Fibroblast of skin of abdomen (primary cell): ENCODE measurements at regions not wholly inside any gene's neighbourhood (a gene's known extent, or its start where the extent isn't known, plus 50 kb on each side); places are given as distances from the start of the nearest gene placed in this dataset.
"Not testable (repeated sequence)": the region's sequence is repeated elsewhere in the genome, so short reads cannot be mapped to it uniquely, and the experiment has no call there.

Experiments used
- DNase-seq: peaks from one replicate; pipeline ENCODE4 v3.0.0-alpha.2; 2013

- no peak for DNase-seq
Observed at GRCh38 chr4:162838671-162839070, 328.0 kb downstream of the NAF1 start.

DNA sequence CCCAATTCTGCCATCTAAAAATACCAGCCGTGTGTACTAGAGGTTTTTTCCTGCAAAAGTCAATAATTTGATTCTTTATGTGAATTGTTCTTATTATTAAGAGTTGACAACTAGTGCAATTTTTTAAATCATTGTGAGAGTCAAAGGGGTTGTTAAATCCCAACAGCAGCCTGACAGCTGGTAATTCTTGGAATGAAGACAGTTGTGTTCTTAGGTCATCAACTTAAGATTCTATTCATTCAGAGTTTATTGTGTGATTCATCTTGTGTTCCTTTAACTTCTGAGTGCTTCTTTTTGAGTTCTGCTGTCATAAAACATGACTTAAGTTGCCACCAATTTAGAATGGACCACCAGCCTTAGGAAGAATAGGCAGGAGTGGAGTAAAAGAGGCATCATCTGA is 329.0 kb downstream of the NAF1 start:
- DNase-seq: no peak

- no peak for DNase-seq
Observed at GRCh38 chr4:162837241-162837640, 329.4 kb downstream of the NAF1 start.

GRCh38 chr4:162836773-162837172 is 329.9 kb downstream of the NAF1 start:
- no peak for DNase-seq

- DNase-seq: not testable (repeated sequence)
Observed at GRCh38 chr4:162836258-162836657, 330.4 kb downstream of the NAF1 start.

- no peak for DNase-seq
Observed at GRCh38 chr4:162830899-162831298, 335.8 kb downstream of the NAF1 start.

- DNase-seq: not testable (repeated sequence)
Observed at GRCh38 chr4:162817374-162817773, 349.3 kb downstream of the NAF1 start.

- DNase-seq: no peak
Observed at GRCh38 chr4:162804351-162804924, 362.3 kb downstream of the NAF1 start.

- no peak for DNase-seq
Observed at GRCh38 chr4:162803378-162803777, 363.3 kb downstream of the NAF1 start.

- DNase-seq: no peak
Observed at GRCh38 chr4:162797108-162797507, 369.6 kb downstream of the NAF1 start.

DNA sequence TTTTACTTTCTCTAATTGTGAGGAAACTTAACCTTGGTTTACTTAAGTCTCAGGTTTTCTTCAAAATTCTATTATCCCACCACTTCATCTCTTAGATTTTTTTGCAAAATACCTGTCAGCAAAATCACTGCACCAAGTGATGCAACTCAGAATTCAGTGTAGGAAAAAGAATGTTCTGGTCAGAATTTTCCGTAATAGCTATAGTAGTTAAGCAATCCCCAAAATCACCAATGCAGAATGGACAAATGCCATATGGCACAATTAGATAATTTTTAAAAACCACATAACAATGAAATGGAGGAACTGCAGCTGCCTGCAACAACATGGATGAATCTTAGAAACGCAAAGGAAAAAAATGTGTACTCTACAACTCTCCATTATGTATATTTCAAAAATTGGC is 373.1 kb downstream of the NAF1 start:
- DNase-seq: peak; percentile 73

- no peak for DNase-seq
Observed at GRCh38 chr4:162793004-162793403, 373.7 kb downstream of the NAF1 start.

GRCh38 chr4:162791226-162791625 is 375.5 kb downstream of the NAF1 start:
- DNase-seq: peak; percentile 81

GRCh38 chr4:162787120-162787519 is 379.6 kb downstream of the NAF1 start:
- no peak for DNase-seq

DNA sequence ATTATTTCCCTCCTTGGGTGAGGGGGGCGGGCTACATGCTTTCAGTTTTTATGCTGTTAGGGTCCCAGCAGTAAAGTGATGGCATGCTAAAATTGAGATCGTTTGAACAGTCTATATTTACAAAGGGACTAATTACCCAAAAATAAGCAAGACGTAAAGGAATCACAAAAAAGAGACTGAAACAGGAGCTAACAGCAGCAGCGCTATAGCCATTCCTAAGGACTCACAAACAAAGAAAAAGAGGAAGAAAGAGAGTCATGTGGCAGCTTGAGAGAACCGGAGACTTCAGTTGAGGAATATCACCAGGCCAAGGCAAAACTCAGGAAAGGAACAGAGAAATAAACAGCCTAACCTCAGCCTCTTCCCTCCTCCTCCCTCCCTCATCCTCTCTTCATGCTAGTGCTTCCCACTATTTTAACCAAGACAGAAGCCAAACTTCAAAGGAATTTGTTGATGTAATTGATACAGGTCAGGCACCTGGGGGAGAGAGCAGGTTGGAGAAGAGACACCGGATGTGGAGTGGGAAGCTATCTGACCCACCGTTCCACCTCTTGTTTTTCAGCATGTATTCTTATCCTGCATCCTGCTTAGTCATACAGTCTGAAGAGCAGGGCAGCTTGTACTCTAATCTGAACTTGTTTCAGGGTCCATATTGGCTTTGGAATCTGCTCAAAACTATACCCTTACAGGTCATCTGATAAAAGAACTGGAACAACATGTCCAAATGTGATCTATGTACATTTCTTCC is 383.7 kb downstream of the NAF1 start:
- DNase-seq: no peak

- no peak for DNase-seq
Observed at GRCh38 chr4:162782096-162782777, 384.5 kb downstream of the NAF1 start.

- DNase-seq: peak; percentile 32
Observed at GRCh38 chr4:162770761-162771490, 395.8 kb downstream of the NAF1 start.

- DNase-seq: no peak
Observed at GRCh38 chr4:162767083-162767482, 399.6 kb downstream of the NAF1 start.

DNA sequence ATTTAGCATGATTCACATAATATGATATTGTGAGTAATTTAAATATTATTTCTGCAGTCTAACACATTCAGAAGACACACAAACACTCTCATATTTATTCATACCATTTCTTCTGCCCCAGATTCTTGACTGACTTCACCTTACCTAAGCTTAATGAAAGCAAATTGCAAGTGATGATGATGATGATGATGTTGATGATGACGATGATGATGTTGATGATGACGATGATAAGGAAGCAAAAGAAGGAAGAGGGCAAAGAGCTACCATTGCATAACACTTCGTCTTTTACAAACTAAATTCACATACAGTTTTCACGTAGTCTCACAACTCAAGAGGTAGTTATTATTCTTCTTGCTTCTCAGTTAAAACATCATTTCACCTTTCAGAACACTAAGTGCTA is 404.7 kb downstream of the NAF1 start:
- DNase-seq: no peak

DNA sequence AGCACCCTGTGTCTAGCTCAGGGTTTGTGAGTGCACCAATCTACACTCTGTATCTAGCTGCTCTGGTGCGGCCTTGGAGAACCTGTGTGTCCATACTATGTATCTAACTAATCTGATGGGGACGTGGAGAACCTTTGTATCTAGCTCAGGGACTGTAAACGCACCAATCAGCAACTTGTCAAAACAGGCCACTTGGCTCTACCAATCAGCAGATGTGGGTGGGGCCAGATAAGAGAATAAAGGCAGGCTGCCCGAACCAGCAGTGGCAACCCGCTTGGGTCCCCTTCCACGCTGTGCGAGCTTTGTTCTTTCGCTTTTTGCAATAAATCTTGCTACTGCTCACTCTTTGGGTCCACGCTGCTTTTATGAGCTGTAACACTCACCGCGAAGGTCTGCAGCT is 426.5 kb downstream of the NAF1 start:
- DNase-seq: not testable (repeated sequence)

DNA sequence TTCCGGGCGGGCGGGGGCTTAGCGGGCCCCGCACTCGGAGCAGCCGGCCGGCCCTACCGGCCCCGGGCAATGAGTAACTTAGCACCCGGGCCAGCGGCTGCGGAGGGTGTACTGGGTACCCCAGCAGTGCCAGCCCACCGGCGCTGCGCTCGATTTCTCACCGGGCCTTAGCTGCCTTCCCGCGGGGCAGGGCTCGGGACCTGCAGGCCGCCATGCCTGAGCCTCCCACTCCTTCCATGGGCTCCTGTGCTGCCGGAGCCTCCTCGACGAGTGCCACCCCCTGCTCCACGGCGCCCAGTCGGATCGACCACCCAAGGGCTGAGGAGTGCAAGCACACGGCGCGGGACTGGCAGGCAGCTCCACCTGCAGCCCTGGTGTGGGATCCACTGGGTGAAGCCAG is 427.1 kb downstream of the NAF1 start:
- not testable (repeated sequence) for DNase-seq

DNA sequence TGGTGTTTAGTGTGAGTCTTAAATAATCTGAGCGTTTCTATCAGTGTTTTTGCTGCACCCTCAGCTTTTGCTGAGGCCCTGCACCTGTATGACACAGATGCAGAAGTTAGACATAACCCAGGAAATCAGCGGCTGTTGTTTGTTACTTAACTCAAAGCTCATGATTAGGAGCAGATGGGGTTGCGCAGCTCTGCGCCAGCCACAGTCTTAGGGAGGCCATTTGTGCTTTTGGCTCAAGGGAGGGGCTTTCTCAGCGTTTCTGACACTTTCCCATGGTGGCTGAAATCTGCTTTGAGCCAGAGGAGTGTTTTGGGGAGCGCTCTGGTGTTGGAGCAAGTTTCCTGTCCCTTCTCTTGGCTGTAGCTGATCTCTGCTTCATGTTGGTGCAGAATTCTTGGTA is 433.8 kb downstream of the NAF1 start:
- DNase-seq: peak; percentile 10

DNA sequence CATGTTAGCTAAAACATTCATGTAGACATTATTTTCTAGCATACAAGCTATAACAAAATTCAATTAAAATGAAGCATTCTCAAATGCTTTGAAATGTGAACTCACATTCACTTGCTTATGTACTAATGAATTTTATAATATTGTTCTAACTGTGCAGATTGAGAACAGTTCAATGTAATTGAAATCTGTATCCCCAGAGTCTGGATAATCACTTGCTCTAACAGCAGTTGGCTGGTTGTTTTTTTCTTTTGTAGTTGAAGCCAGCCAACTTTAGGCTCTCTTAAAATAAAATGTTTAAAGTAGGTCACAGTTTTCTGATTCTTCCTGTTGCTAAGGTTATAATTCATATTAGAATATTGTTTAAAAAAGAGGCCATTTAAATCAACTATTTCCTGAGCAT is 438.9 kb downstream of the NAF1 start:
- no peak for DNase-seq
